ENCODE measurements at regions not wholly inside any gene's neighbourhood (a gene's known extent, or its start where the extent isn't known, plus 50 kb on each side); places are given as distances from the start of the nearest gene placed in this dataset.

GRCh38 chr7:19489162-19489820 is 219.5 kb downstream of the POLR1F start:
- TF ChIP-seq POLR2A (IDR thresholded peaks at IDR 0.05) = no peak
- TF ChIP-seq CTCF (IDR thresholded peaks at IDR 0.05) = no peak
- no peak overlapping the region for H3K4me3 ChIP-seq
- H3K36me3 ChIP-seq = no peaks in the 10 kb centered on the region
- H3K9me3 ChIP-seq = no peaks in the 10 kb centered on the region
- DNase-seq = no peak
- no peaks in the 10 kb centered on the region for H3K27me3 ChIP-seq
- no peak overlapping the region for H3K27ac ChIP-seq
- H3K4me1 ChIP-seq = no peaks in the 10 kb centered on the region

- no peak for TF ChIP-seq CTCF (IDR thresholded peaks at IDR 0.05)
- TF ChIP-seq POLR2A (IDR thresholded peaks at IDR 0.05) = no peak
- DNase-seq = no peak
- Histone ChIP-seq H3K9me3 (no peaks in the 10 kb centered on the region), H3K4me1 (no peaks in the 10 kb centered on the region), H3K27ac (no peak overlapping the region), H3K27me3 (no peaks in the 10 kb centered on the region), H3K4me3 (no peak overlapping the region), H3K36me3 (no peaks in the 10 kb centered on the region)
These were observed 220.8 kb downstream of the POLR1F start for GRCh38 chr7:19488056-19488455.

GRCh38 chr7:19482628-19483027 is 226.2 kb downstream of the POLR1F start:
- Histone ChIP-seq H3K27me3 (no peaks in the 10 kb centered on the region), H3K27ac (no peak overlapping the region), H3K4me1 (no peaks in the 10 kb centered on the region), H3K4me3 (no peak overlapping the region), H3K9me3 (no peaks in the 10 kb centered on the region), H3K36me3 (no peaks in the 10 kb centered on the region)
- DNase-seq = no peak
- no peak for TF ChIP-seq CTCF (IDR thresholded peaks at IDR 0.05)
- TF ChIP-seq POLR2A (IDR thresholded peaks at IDR 0.05) = no peak

- Histone ChIP-seq H3K36me3 (no peaks in the 10 kb centered on the region), H3K9me3 (no peaks in the 10 kb centered on the region), H3K27ac (no peak overlapping the region), H3K4me3 (no peak overlapping the region), H3K4me1 (no peaks in the 10 kb centered on the region), H3K27me3 (no peaks in the 10 kb centered on the region)
- no peak for DNase-seq
- TF ChIP-seq POLR2A (IDR thresholded peaks at IDR 0.05) (no peak), CTCF (IDR thresholded peaks at IDR 0.05) (no peak)
These were observed 228.5 kb downstream of the POLR1F start for GRCh38 chr7:19480383-19480782.

DNA sequence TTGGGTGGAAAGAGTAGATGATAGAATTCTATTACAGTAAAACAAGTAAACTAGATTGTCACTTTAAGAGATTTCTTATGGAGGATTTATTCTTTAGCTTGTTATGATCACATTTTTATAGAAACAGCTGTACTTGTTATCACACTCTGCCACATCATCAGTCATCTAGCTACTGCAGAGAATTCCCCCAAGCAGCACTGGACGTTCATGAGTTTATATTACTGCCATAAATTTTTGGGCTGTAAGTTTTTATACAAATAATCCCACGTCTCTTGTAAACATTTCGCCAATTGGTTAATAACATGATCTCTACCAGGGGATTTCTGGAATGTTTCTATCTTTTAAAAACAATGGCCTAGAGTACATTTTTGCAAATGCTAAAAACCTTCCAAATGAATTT is 238.8 kb downstream of the POLR1F start:
- Histone ChIP-seq H3K9me3 (no peaks in the 10 kb centered on the region), H3K36me3 (no peaks in the 10 kb centered on the region), H3K4me3 (no peak overlapping the region), H3K27ac (no peak overlapping the region), H3K4me1 (no peaks in the 10 kb centered on the region), H3K27me3 (no peaks in the 10 kb centered on the region)
- no peak for DNase-seq
- TF ChIP-seq CTCF (IDR thresholded peaks at IDR 0.05) (no peak), POLR2A (IDR thresholded peaks at IDR 0.05) (no peak)

GRCh38 chr7:19465861-19466260 is 243.0 kb downstream of the POLR1F start:
- no peaks in the 10 kb centered on the region for H3K9me3 ChIP-seq
- TF ChIP-seq POLR2A (IDR thresholded peaks at IDR 0.05) (no peak), CTCF (IDR thresholded peaks at IDR 0.05) (no peak)
- H3K4me3 ChIP-seq = no peak overlapping the region
- no peaks in the 10 kb centered on the region for H3K4me1 ChIP-seq
- H3K27ac ChIP-seq = no peak overlapping the region
- no peaks in the 10 kb centered on the region for H3K36me3 ChIP-seq
- H3K27me3 ChIP-seq = no peaks in the 10 kb centered on the region
- no peak for DNase-seq

Data from Peyer's patch (tissue), 4 donors.